ENCODE measurements at regions not wholly inside any gene's neighbourhood (a gene's known extent, or its start where the extent isn't known, plus 50 kb on each side); places are given as distances from the start of the nearest gene placed in this dataset.
"Not testable (repeated sequence)": the region's sequence is repeated elsewhere in the genome, so short reads cannot be mapped to it uniquely, and the experiment has no call there.

DNA sequence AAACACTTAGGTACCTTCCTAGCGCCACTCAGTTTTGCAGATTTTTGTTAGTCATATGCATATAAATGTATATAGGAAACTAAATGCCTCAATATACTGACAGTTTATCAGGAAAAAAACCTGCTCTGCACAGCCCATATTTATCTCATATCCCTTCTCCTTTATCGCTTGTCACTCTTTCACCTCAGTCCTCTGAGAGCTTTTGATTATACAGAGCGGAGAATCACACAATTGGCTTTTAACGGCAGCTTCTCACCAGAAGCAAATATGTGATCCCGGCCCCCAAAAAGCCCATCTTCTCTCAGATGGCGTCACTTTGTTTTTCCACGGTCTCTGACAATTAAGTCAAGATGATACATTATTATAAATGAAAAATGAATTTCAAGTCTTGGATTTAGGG lies 362.6 kb downstream of the DNAH5 start:
- no peaks in the 10 kb centered on the region for H3K27me3 Mint-ChIP-seq
- no peaks in the 10 kb centered on the region for H3K4me1 Mint-ChIP-seq
- ATAC-seq (replicated peaks) (no peak), DNase-seq (no peak)
- H3K27ac Mint-ChIP-seq, result no peak overlapping the region
- H3K9me3 Mint-ChIP-seq, result peaks cover 0 to 4% of the 10 kb centered on the region in 2 donors
- H3K36me3 Mint-ChIP-seq, result no peaks in the 10 kb centered on the region
- H3K4me3 Mint-ChIP-seq, result no peak overlapping the region

DNA sequence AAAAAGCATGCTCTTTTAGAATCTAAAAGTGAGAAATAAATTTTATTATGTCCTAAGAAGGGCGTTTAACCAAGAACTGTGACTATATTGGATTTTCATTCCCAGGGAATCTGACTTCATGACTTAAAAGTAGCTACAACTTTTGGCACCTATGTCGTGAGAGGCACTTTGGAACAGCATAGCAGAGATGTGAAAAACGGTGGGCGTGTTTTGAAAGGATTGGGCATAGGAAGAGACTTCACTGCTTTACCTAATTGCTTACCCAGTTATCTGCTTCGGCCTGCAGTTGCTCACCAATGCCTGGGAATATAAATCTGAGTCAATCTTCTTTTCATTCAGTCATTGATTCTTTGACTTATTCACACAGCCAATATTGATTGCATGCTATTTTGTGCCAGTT lies 363.4 kb downstream of the DNAH5 start:
- DNase-seq, result no peak
- no peaks in the 10 kb centered on the region for H3K27me3 Mint-ChIP-seq

DNA sequence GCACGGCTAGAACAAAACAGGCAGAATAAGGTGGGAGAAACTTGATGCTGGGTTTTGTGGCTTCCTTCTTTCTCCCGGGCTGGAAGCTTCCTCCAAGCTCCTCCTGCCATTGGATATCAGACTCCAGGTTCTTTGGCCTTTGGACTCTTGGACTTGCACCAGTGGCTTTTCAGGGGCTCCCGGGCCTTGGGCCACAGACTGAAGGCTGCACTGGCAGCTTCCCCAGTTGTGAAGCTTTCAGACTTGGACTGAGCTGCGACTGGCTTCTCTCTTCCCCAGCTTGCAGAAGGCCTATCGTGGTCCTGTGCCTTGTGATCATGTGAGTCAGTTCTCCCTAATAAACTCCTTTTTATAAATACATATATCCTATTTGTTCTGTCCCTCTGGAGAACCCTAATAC lies 364.4 kb downstream of the DNAH5 start:
- DNase-seq, result no peak
- Mint-ChIP-seq H3K27me3 (no peaks in the 10 kb centered on the region), H3K36me3 (no peaks in the 10 kb centered on the region), H3K4me3 (no peak overlapping the region), H3K4me1 (no peaks in the 10 kb centered on the region), H3K9me3 (peaks cover 0 to 5% of the 10 kb centered on the region in 2 donors), H3K27ac (no peak overlapping the region)
- no peak for ATAC-seq (replicated peaks)

More for the DNA sequence above, 363.4 kb downstream of the DNAH5 start:
- no peaks in the 10 kb centered on the region for H3K4me1 Mint-ChIP-seq
- no peak overlapping the region for H3K27ac Mint-ChIP-seq
- ATAC-seq (replicated peaks), result no peak
- no peak overlapping the region for H3K4me3 Mint-ChIP-seq
- H3K36me3 Mint-ChIP-seq, result no peaks in the 10 kb centered on the region
- peaks cover 0 to 5% of the 10 kb centered on the region in 2 donors for H3K9me3 Mint-ChIP-seq

DNA sequence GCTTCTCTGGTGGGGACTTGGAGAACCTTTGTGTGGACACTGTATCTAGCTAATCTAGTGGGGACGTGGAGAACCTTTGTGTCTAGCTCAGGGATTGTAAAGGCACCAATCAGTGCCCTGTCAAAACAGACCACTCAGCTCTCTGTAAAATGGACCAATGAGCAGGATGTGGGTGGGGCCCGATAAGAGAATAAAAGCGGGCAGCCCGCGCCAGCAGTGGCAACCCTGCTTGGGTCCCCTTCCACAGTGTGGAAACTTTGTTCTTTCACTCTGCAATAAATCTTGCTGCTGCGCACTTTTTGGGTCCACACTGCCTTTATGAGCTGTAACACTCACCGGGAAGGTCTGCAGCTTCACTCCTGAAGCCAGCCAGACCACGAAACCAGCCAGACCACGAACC lies 365.4 kb downstream of the DNAH5 start:
- not testable (repeated sequence) for H3K27ac Mint-ChIP-seq, H3K9me3 Mint-ChIP-seq, DNase-seq

DNA sequence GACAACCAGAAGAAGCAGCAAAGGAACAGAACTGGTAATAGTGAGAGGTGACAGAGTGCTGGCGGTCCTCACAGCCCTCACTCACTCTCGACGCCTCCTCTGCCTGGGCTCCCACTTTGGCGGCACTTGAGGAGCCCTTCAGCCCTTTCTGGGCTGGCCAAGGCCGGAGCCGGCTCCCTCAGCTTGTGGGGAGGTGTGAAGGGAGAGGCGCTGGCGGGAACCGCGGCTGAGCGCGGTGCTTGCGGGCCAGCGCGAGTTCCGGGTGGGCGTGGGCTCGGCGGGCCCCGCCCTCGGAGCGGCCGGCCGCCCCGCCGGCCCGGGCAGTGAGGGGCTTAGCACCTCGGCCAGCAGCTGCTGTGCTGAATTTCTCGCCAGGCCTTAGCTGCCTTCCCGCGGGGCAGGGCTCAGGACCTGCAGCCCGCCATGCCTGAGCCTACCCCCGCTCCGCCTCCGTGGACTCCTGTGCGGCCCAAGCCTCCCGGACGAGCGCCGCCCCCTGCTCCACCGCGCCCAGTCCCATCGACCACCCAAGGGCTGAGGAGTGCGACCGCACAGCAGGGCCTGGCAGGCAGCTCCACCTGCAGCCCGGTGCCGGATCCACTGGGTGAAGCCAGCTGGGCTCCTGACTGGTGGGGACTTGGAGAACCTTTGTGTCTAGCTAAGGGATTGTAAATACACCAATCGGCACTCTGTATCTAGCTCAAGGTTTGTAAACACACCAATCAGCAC lies 366.0 kb downstream of the DNAH5 start:
- not testable (repeated sequence) for DNase-seq; H3K4me3 Mint-ChIP-seq; H3K9me3 Mint-ChIP-seq; ATAC-seq (replicated peaks); H3K4me1 Mint-ChIP-seq; H3K36me3 Mint-ChIP-seq; H3K27me3 Mint-ChIP-seq; H3K27ac Mint-ChIP-seq

More for the DNA sequence above, 365.4 kb downstream of the DNAH5 start:
- not testable (repeated sequence) for H3K36me3 Mint-ChIP-seq; H3K27me3 Mint-ChIP-seq; H3K4me3 Mint-ChIP-seq; ATAC-seq (replicated peaks); H3K4me1 Mint-ChIP-seq

DNA sequence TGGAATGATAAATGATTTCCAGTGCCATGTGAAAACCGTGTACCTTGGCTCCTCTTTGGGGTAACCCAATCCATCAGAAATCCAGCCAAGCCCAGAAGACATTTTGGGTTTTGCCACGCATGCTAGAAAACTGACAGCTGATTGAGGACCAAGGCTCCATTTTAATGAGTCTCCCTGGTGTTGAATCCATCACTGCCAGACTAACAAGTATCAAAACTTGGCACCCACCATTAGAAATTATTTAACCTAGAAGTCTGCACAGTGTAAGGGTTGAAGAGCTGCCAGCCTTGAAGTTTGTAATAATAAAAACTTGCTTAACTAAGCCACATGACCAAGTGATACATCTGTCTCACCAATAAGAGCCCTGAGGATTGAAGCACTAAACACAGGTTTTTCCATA lies 369.9 kb downstream of the DNAH5 start:
- Mint-ChIP-seq H3K36me3 (no peaks in the 10 kb centered on the region), H3K9me3 (peaks cover 0 to 9% of the 10 kb centered on the region in 2 donors), H3K4me3 (no peak overlapping the region), H3K4me1 (no peaks in the 10 kb centered on the region), H3K27me3 (no peaks in the 10 kb centered on the region), H3K27ac (no peak overlapping the region)
- ATAC-seq (replicated peaks), result no peak
- DNase-seq, result no peak

DNA sequence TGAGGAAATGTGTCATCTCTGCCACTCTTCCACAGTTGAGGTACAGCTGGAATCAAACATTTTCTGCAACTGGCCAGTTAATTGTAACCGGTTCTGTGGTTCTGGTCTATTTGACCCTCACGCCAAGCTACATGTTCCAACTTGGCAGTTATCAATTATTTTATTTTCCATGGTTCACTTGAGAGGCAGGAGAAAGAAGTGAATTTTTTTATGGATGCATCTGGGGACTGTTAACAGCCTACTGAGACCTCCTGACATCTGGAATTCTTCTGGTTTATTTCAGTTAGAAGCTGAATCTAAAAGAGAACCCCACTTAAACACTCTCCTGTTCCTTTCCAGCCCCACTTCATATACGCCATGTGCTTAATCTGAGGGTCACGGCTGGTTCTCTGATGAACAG lies 372.3 kb downstream of the DNAH5 start:
- Mint-ChIP-seq H3K4me1 (no peaks in the 10 kb centered on the region), H3K4me3 (no peak overlapping the region), H3K27ac (no peak overlapping the region), H3K27me3 (no peaks in the 10 kb centered on the region), H3K36me3 (no peaks in the 10 kb centered on the region), H3K9me3 (peaks cover 0 to 7% of the 10 kb centered on the region in 2 donors)
- DNase-seq, result no peak
- ATAC-seq (replicated peaks), result no peak

DNA sequence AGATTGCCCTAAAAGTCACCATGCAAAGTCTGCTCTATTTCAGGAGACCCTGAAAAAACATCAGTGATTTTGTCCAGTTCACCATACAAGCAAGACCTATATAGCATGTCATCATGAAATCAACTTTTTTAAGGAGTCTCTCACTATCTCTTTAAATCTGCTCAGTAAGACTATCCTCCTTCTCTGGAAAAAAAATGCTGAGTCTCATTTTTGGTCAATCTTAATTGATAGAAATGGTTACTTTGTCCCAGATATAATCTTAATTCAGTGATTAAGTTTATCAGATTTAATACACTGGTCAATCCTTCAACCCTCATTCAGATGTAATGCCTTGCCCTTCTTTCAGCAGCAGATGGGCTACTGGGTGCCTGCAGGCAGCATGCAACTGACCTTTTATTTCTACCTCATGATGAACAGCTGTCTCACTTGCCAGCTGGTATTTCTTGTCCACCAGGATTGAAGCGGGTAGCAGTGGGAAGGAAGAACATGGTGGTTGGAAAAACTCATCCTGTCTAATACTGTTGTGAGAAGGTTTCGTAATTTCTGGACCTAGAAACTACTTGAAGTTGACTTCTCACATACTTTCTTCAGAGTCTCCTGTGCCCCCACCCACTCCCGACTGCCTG lies 375.3 kb downstream of the DNAH5 start:
- Mint-ChIP-seq H3K36me3 (no peaks in the 10 kb centered on the region), H3K9me3 (peaks cover 4 to 14% of the 10 kb centered on the region in 2 donors), H3K4me1 (no peaks in the 10 kb centered on the region), H3K4me3 (no peak overlapping the region), H3K27ac (no peak overlapping the region), H3K27me3 (no peaks in the 10 kb centered on the region)
- DNase-seq, result no peak
- no peak for ATAC-seq (replicated peaks)

DNA sequence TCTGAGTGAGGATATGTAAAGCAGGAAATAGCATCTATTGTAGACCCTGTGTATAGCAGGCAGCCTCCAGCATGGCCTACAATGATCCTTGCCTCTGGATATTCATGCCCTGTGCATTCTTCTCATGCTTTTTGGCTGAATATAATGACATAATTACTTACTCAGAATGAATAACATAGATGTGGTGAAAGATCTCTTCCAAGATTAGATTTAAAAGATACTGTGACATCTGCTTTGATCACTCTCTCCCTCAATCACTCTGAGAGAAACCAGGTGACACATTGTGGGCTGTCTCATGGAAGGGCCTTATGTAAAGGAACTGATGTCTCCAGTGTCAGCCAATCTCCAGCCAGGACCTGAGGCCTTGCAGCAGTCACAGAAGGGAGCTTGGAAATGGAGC lies 376.7 kb downstream of the DNAH5 start:
- Mint-ChIP-seq H3K27me3 (no peaks in the 10 kb centered on the region), H3K27ac (no peak overlapping the region), H3K4me1 (no peaks in the 10 kb centered on the region), H3K9me3 (peaks cover 4 to 14% of the 10 kb centered on the region in 2 donors), H3K4me3 (no peak overlapping the region), H3K36me3 (no peaks in the 10 kb centered on the region)
- no peak for ATAC-seq (replicated peaks)
- no peak for DNase-seq

DNA sequence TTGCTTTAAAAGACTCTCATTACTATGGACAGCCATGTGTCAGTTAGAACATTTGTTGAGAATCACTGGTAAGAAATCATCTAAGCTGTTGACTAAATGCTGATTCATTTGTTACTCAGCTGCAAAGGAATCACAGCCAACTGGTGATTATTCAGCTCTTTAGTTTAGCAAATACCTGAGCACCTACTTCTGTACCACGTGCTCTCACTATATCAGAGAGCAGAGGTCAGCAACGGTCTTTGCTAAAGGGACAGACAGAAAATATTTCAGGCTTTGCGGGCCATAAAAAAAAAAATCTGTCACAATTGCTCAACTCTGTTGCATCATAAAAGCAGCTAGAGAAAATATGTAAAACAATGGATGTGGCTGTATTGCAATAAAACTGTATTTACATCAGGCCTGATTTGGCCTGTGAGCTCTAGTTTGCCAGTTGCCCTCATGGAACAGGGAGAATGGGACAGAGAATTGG lies 377.6 kb downstream of the DNAH5 start:
- Mint-ChIP-seq H3K27me3 (no peaks in the 10 kb centered on the region), H3K4me3 (no peak overlapping the region), H3K4me1 (no peaks in the 10 kb centered on the region), H3K36me3 (no peaks in the 10 kb centered on the region), H3K9me3 (peaks cover 4 to 14% of the 10 kb centered on the region in 2 donors), H3K27ac (no peak overlapping the region)
- no peak for DNase-seq
- ATAC-seq (replicated peaks), result no peak

DNA sequence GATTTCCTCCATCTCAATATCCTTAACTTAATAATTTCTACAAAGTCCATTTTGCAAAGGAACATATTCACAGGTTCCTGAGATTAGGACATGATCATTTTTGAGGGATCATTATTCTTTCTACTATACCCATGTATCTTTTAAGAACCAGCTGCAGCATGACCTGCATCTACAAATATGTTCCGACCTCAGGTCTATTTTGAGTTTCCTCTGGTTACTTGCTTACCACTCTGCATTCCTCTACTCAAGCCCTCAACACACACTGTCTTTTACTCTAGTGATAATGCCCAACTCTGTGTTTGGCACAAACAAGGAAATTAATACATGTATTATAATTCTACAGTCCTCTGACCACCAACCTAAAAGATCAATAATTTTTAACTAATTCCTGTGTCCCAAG lies 386.1 kb downstream of the DNAH5 start:
- Mint-ChIP-seq H3K4me3 (no peak overlapping the region), H3K9me3 (peaks cover 0 to 9% of the 10 kb centered on the region in 2 donors), H3K27ac (no peak overlapping the region), H3K4me1 (no peaks in the 10 kb centered on the region), H3K36me3 (no peaks in the 10 kb centered on the region), H3K27me3 (no peaks in the 10 kb centered on the region)
- no peak for ATAC-seq (replicated peaks)
- DNase-seq, result no peak

DNA sequence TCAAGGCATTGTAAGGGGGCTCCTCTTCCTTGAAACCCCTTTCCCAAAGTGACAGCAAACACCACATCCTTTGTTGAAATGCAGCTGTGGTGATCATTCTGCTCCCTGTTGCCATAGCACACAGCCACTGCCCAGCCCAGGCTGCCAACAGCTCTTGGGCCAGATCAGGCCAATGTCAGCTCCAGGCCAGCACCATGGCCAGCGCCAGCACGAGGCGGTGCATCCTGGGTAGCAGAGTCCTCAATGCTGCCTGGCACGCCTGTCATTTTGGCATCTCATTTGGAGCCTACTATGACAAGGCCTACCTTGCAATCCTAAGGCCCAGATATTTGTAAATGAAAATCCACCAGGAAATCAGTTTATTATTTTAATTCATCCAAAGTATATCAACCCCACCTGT lies 390.6 kb downstream of the DNAH5 start:
- DNase-seq (no peak), ATAC-seq (replicated peaks) (no peak)
- Mint-ChIP-seq H3K27ac (no peak overlapping the region), H3K4me3 (no peak overlapping the region), H3K27me3 (no peaks in the 10 kb centered on the region), H3K9me3 (peaks cover 0 to 9% of the 10 kb centered on the region in 2 donors), H3K4me1 (no peaks in the 10 kb centered on the region), H3K36me3 (no peaks in the 10 kb centered on the region)

DNA sequence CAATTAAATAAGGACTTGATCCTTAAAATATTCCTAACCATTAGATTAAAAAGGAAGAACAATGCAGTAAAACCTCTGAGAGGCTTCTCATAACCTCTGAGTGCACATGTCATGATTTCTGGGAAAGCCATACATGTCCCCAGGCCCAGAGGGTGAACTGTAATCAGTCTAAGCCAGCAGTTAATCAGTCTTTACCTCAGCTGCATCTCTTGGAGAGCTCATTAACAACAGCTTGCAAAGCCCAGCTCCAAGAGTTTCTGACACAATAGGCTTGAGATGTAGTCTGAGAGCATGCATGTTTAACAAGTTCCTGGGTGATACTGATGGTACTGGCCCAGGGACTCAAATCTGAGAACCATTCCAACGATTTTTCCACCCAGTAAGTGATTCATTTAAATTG lies 392.1 kb downstream of the DNAH5 start:
- ATAC-seq (replicated peaks) (no peak), DNase-seq (no peak)
- Mint-ChIP-seq H3K36me3 (no peaks in the 10 kb centered on the region), H3K27ac (no peak overlapping the region), H3K4me3 (no peak overlapping the region), H3K4me1 (no peaks in the 10 kb centered on the region), H3K27me3 (no peaks in the 10 kb centered on the region), H3K9me3 (peaks cover 0 to 6% of the 10 kb centered on the region in 2 donors)

DNA sequence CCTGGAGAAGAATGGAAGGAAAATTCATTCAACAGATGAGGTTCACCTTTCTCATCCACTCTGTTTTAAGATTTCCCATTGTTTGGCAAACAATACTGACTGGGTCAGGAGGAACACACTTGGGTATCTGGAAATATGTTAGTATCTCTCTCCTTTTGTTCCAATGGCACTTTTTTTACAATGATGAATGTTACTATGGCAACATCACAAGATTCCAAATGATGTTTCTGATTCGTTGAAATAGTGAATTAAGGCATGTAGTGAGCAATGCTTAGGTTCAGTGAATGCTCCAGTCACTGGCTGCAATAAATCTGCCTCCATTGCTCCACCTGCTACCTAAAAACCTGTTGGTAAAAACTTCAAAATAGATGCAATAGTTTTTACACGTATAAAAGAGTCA lies 392.8 kb downstream of the DNAH5 start:
- Mint-ChIP-seq H3K36me3 (no peaks in the 10 kb centered on the region), H3K4me3 (no peak overlapping the region), H3K27ac (no peak overlapping the region), H3K9me3 (peaks cover 0 to 2% of the 10 kb centered on the region in 2 donors), H3K27me3 (no peaks in the 10 kb centered on the region), H3K4me1 (no peaks in the 10 kb centered on the region)
- no peak for ATAC-seq (replicated peaks)
- DNase-seq, result no peak

DNA sequence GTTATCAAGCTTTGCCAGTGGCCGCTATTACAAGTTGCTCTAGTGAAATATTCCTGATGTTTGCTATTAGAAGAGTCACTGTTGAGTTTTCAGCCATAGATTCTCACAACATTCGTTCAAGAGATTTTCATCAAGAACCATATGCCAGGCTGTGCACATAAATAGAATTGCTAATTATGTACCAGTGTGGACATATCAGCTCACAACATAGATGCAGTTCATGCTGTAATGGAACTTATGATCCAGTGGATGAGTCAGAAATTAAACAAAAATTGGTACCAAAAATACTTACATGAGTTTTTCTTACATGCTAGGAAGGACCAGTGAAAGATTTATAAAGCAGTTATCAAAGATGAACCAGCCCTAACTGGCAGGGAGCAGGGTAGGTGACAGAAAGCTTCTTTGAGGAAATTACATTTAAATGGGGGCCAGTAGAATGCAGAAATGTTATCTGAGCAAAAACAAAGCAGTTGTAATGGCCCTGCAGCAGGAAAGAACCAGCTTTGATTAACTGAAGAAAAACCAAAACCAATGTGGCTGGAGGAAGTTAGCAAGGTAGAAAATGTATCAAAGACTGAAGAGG lies 404.2 kb downstream of the DNAH5 start:
- Mint-ChIP-seq H3K27me3 (no peaks in the 10 kb centered on the region), H3K4me1 (no peaks in the 10 kb centered on the region), H3K9me3 (peaks cover 12 to 18% of the 10 kb centered on the region in 2 donors), H3K36me3 (no peaks in the 10 kb centered on the region), H3K27ac (no peak overlapping the region), H3K4me3 (no peak overlapping the region)
- DNase-seq, result no peak
- ATAC-seq (replicated peaks), result no peak
